HL-60 (cell line): ENCODE measurements at regions not wholly inside any gene's neighbourhood (a gene's known extent, or its start where the extent isn't known, plus 50 kb on each side); places are given as distances from the start of the nearest gene placed in this dataset.

ENCODE experiments used
- CTCF ChIP-seq: IDR thresholded peaks from one replicate; pipeline ENCODE4 v1.5.1; 2011; ENCODE audit warnings: low read length, control low read depth, inconsistent platforms; ENCODE audit not compliant: insufficient read depth
- GABPA ChIP-seq: IDR thresholded peaks from 2 replicates; pipeline ENCODE4 v1.6.1; 2012; ENCODE audit warnings: low read depth
- REST ChIP-seq: IDR thresholded peaks from 2 replicates; pipeline ENCODE4 v1.6.1; 2012; ENCODE audit warnings: low read depth; ENCODE audit not compliant: insufficient replicate concordance

GRCh38 chr6:16822975-16823717 is 61.9 kb upstream of the ATXN1 start:
- TF ChIP-seq REST (no peak), CTCF (no peak), GABPA (no peak)
